Stimulated activated CD8-positive, alpha-beta memory T cell treated with anti-CD3 and anti-CD28 coated beads, Interleukin-15, amount 100 ng/mL, for 24 hours (primary cell): ENCODE measurements at regions not wholly inside any gene's neighbourhood (a gene's known extent, or its start where the extent isn't known, plus 50 kb on each side); places are given as distances from the start of the nearest gene placed in this dataset.

ENCODE experiments used
- DNase-seq: peaks from one replicate; pipeline ENCODE4 v3.0.0-alpha.2; 2020; ENCODE audit warnings: low read depth

DNA sequence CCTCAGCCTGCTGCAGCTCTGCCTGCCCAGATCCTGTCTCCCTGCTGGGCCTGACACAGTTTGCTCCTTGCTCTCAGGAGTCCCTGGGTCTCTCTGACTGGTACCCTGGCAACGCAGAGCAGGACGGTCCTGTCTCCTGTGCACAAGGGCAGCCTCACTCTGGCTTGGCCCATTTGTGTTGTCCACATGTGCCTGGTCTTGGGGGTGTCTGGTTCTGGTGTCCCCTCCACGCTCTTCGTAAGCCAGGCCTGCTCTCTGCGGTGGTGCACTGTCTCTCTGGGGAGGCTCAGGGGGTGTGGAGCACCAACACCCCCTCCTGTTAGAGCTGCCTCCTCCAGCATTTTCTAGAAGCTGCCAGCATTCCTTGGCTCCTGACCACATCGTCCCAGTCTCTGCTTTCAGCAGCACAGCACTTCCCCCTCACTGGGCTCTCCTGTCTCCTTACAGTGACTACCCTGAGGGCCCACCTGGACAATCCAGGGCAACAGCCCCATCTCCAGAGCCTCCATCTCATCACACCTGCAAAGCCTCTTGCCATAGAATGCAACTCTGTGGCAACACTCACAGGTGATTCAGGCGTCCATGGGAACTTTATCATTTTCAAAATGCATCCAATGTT, 235.6 kb upstream of the HS6ST1 start:
- no peak for DNase-seq

DNA sequence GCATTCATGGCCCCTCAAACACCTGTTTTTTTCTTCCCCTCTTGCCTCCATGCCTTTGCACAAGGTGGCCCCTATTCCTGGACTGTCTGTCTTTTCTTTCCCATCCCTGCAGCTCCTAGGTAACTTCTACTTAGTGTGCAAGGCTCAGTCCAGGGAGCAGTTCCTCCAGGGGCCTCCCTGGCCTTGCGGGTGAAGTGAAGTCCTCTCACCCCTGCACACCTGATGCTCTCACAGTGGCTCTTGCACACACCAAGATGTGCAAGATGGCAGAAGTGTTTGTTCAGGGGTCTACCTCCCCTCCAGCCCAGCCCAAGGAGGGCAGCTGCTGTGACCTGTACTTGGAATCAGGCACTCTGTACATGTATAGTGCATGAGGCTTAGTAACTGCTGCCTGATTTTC, 236.8 kb upstream of the HS6ST1 start:
- no peak for DNase-seq

DNA sequence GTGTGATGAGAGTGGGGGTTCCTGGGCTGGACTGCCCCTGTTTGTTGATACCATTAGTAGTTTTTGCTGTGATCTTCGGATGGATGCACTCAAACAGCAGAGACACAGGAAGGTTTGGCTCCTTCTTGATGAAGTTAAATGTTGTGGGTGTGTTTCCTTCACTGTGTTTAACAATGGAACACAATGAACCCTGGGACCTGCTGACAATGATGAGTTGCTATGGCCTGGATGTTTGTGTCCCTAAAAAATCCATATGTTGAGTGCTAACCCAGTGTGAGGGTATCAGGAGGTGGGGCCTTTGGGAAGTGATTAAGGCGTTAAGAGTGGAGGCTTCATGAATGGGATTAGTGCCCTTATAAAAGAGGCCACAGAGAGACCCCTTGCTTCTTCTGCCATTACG, 237.4 kb upstream of the HS6ST1 start:
- DNase-seq = no peak

DNA sequence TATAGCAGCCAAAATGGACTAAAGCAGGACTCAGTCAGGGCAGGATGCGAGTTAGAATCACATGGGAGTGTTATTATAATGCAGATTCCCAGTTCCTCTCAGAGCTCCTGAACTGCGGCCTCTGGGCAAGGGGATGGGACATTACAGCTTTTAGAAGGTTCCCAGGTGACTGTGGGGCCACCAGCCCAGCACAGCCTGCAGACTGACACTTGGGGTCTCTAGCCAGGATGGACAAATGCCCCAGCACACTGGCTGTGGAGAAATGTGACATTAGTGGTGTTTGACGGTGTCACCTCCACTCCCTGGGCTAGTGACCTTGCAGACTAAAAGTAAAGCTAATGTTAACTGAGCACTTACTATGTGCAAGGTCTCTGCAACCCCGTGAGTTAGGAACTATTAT, 238.0 kb upstream of the HS6ST1 start:
- DNase-seq = no peak

DNA sequence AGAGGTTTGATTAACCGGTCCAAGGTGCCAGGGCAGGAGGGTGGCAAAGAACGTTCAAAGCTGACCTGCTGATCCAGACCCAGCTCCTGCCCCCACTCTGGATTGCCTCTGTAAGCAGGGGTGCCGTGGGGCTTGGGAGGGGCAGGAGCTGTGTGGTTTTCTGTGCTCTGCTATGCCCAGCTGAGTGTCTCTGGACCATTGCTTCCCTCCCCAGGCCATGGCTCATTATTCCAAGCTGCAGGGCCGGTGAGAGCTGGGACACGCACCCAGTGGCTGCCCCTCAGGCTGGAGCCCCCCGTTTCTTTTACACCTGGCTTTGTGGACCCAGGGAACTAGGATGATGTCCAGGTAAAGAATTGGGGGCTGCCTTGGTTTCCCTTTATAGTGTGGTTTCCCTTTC, 238.4 kb upstream of the HS6ST1 start:
- DNase-seq = no peak

DNA sequence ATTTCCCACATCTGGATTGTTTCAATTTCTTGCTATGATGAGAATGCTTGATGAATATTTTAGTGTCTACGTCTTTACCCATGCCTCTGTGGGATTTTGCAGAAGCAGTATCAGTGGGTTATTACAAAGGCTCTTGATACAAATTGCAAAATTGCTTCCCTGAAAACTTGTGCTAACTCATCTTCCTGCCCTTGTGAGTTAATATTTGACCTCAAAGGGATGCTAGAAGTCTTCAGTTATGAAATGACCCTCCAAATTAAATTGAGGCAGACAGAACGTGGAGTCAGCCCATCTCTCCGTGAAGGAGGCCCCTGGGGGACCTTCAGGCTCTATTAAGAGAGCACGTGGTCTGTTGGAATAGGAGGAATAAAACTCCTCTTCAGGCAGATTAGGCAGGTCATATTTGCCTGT, 239.2 kb upstream of the HS6ST1 start:
- DNase-seq = no peak

DNA sequence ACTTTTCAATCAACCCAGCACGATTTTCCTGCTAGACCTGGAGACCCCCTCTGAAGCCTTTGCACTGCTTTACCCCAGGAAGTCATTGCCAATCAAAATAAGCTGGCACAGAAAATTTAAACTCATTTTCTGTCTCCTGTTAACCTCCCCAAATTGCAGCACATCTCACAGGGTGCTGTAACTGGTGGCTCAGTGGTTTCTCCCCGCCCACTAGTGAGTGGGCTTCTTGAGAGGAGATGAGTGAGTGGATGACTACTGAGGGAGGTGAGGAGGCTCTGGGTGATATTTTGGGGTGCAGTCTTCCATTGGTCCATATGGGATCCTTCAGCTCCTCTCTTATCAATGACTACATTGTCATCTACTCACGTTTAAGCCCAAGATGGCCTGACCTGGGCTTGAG, 239.8 kb upstream of the HS6ST1 start:
- DNase-seq = no peak

DNA sequence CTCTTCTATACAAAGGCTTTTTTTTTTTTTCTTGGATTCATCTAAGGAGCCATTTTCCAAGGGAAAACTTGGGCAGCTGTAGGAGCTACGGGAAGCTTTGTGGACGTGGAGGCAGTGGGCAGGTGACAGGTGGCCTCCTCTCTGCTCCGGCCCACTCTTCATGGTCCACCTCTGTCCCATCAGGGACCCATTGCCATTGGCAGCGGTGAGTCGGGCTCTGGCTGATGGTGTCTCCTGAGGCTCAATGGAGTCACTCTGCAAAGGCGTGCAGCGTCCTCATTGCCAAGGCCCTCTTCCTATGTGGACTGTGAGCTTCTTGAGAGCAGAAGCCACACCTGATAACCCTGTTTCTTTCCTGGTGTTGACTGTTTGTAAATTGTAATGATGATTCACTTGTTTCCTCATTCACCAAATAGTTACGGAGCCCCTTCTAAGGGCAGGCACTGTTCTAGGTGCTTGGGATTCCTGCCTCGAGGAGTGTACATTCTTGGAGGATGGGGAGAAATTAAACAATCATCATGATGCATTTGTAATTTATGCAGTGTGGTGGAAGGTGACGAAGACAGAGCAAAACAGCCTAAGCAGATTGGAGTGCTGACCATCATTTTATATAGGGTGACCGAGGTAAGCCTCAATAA, 240.3 kb upstream of the HS6ST1 start:
- no peak for DNase-seq

DNA sequence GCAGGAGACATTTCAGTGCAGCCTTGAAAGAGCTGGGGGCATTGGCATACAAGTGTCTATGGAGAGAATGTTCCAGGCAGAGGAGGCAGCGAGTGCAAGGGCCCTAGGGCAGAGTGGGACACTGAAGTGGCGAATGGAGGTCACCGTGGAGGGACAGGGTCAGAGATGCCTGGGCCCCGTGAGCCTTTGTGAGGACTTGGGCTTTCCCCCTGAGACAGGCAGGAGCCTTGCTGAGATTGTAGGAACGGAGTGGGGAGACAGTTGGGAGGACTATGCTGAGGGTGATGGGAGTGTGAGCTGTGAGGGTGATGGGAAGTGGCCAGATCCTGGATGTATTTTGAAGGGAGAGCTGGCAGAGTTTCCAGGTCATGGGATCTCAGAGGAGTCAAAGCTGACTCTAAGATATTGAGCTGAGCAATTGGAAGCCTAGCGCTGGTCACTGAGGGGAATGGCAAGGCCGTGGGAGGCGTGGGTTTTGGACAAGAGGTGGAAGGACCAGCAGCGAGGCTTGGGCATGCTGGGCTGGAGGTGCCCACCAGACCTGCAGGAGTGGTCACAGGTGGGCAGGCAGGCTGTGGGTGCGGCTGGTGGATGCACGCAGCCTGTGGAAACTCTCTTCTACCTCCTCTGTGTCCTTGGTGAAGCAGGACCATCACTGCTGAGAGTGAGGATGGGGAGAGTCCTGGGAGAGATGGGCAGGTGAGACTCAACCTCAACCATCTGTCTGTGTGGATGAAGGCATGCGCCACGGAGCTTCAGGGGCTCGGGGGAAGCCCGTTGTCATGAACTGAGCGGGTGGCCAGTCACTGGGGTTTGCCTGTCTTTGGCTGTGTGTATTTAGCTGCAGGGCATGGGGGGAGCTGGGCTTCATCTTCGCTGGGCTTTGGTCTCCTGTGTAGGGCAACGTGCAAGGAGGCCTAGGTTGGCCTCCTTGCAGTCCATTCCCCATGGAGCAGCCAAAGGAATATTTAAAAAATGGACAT, 241.2 kb upstream of the HS6ST1 start:
- DNase-seq = no peak

DNA sequence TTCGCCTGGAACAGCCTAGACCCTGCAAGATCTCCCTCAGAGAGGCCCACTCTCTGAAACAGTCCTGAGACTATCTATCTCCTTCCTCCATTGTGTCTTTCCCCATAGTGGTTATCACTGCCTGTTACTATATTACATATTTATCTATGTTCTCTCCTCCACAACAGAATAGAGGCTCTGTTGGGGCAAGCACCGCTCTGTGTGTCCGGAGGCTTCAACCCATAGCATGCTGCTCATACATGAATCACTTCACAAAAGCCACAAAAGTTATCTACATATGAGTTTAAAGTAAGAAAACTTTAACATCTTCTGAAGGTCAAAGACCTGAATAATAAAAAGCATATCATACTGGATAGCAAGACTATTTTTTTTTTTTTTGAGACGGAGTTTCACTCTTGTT, 242.1 kb upstream of the HS6ST1 start:
- no peak for DNase-seq

DNA sequence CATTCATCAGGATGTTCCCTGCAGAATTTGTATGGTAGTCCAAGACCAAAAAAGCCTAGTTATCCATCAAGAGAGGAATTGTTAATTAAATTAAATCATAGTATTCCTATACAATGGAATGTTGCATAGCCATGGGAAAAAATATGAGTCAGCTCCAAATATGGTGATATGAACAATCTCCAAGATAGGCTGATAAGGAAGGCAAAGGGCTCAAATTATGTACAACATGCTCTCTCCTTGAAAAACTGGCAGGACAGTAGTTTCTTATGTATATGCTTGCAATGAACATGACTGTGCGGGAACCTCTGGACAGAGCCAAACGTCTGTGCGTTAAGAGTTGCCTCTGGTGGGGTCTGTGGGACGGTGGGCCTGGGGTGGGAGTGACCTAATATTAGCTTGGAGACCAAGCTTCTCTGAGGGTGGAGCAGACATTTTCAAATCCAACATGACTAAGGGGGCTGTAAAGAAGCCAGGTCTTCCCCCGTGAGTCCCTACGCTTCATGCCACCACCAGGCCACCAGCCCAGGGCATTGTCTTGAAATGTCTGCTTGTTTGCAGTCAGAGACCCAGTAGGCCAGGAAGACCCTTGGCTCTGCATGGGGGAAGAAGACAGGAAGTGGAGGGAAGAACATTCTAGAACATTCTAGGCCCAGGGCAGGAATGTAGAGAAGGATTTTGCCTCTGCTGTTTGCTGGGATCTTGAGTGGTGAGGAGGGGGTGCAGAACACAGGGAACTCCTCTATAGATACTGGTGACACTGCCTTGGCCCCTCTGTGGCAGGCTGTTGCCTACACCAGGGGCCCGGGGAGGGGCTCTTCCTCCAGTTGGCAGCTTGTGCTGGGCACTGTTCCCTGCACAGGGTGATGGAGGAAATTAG, 244.0 kb upstream of the HS6ST1 start:
- no peak for DNase-seq

DNA sequence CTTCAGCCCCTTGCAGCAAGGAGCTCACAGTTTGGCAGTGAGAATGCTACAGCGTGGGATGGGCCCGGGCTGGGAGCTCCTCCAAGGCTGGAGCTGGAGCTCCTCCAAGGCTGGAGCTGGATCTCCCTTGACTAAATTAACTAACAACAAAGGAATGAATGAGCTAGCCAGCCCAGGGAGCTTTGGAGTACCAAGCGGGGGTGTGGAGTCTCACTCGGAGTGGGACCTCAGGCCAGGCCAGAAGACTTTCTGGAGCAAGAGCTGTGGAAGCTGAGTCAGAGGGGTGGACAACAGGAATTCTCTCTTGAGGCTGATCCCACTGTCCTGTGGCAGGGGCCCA, 244.7 kb upstream of the HS6ST1 start:
- DNase-seq = no peak

DNA sequence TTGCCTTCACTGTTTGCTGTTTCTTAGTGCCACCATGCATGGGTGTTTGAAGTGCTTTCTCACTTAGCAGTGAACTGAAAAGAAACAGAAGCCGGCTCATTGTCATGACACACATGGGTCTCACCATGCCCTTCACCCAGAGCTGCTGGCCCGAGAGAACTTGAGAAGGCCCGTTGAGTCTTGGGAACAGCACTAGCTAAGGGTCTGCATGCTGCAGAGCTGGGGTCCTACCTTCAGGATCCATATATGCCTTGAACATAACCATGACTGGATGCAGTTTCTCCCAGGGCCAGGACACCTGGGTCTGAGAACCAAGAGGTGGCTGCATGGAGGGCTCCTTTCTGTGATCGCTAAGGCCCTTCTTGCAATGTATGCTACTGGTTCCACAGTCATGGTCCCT, 245.5 kb upstream of the HS6ST1 start:
- DNase-seq = no peak

DNA sequence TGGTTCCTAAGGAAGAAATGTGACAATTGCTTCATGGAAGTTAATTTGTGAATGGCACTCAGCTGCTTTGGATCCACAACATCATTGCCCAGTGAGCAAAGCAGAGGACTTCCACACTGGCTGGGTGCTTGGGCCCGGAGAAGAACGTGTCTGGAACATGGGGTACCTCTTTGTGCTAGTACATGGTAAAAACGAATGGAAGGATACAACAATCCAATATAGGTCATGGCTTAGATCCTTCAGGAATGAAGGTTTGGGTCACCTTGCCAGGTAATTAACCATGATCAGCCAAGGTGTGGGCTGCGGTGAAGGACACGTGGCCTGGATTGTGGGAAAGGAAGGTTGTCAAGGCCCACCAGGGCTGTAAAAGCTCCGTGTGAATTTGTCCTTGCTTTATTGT, 245.9 kb upstream of the HS6ST1 start:
- DNase-seq = no peak

DNA sequence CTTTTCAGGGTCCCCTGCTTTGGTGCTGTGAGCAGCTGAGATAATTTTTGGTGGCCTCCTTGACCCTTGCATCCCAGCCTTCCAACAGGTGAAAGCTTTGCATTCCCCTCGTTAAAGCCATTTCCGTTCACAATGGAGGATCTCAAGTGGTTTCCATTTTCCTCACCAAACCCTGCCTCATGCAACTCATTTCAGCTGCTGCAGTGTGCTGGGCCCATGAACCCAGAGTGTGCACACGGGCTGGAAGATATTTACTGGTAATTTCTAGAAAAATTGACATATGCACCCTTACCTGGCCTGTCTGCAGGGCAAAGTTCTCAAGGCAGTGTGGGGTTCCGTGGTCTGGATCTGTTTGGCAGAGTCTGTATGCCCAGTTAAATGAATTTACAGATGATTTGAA, 246.8 kb upstream of the HS6ST1 start:
- no peak for DNase-seq

DNA sequence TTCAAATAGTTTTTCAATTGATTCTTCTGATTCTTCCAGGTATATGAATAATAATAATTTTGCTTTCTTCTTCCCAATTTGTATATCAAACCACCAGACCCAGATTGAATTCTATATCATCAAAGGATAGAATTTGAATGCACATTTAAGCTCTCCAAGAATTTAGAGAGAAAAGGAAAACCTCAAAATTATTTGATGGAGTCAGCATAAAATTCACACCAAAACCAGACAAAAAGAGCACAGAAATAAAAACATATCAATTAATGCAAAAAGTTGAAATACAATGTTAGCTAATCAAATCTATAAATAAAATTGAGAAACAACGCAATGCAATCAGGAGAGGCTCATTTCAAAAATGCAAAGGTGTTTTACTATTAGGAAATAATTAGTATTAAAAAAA, 248.0 kb upstream of the HS6ST1 start:
- no peak for DNase-seq

DNA sequence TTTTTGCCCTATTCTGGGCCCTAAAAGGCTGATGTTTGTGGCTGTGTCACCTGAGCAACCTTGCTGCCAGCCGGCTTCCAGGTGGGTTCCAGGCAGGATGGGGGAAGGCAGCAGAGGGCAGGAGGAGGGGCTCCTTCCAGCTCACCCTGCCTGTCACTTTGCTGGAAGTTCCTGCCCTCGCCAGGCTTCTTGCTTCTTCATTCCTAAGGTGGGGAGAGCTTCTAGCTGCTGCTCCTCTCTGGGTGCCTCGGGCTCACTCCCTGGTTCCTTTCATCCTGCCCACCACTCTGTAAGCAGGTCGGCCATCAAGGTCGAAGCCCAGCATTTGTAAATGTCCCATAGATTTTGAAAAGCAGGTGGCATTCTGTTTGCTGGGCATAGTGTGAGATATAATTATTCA, 249.4 kb upstream of the HS6ST1 start:
- no peak for DNase-seq

DNA sequence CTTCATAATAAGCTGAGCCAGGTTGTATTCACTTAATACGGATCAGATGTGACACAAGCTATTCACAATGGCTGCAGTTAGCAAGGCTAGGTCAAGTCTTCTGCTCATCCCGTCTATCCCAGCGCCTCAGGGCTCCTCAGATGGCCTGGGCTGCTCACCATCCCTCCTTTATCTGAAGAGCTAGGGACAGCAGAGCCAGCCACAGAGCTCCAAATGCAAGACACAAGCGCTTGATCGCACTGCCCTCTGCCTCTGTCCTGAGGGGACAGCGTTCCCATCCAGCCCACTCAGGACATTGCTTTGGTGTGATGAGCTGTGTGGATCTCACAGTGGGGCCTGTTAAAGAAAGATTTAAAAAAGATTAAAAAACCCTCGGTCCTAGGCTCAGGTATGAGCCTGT, 254.4 kb upstream of the HS6ST1 start:
- DNase-seq = no peak

DNA sequence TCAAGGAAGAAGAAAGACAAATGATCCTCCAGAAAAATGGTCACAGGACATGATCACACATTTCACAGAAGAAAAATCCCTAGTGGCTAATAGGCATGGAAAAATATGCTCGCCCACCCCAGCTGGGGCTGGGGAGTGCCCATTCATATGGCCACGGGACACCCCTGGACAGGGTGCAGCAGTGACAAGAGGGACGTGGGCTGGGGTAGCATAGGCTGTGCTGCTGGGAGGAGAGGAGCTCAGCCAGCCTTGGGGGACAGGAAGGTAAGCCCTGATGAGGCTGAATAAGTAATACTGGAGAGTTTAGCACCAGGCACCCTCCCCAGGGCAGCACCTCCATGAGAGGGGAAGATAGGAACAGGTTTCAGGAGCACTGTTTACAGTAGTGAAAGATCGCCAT, 254.9 kb upstream of the HS6ST1 start:
- no peak for DNase-seq

DNA sequence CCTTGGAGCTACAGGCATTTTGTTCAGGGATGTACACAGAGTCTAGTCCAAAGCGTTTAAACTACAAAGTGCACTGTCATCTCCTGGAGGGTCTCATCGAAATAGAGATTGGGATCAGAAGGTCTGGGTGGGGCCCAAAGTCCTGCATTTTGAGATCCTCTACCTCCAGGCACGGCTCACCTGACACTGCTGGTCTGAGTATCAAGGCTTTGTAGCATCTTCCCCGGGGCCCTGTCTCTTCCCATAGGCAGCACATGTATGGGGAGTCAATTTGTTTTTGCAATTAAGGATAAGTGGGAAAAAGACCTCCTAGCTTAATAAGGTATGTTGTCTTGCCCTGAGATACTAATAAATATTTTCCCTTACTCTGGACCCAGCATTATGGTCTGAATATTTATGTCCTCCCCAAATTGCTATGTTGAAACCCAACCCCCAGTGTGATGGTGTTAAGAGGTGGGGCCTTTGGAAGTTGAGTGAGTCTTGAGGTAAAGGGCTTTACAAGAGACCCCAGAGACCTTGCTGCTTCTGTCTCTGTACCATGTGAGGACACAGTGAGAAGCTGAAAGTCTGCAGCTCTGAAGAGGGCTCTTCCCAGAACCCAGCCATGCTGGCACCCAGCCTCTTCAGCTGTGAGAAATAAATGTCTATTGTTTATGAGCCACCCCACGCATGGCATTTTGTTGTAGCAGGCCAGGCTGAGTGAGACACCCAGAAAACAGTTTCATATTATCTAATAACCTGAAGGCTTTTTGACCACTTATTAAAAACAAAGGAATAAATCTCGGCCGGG, 258.7 kb upstream of the HS6ST1 start:
- no peak for DNase-seq
